IPS-20b (cell line): ENCODE measurements at regions not wholly inside any gene's neighbourhood (a gene's known extent, or its start where the extent isn't known, plus 50 kb on each side); places are given as distances from the start of the nearest gene placed in this dataset.
"Not testable (repeated sequence)": the region's sequence is repeated elsewhere in the genome, so short reads cannot be mapped to it uniquely, and the experiment has no call there.

Experiments used
- H3K27ac ChIP-seq: one replicate; pipeline ENCODE4 v1.5.1; 2013; ENCODE audit warnings: low read length
- H3K27me3 ChIP-seq: 2 replicates; pipeline ENCODE4 v1.6.1; 2013; ENCODE audit warnings: mild to moderate bottlenecking, low read length, inconsistent platforms; ENCODE audit not compliant: insufficient read depth
- H3K36me3 ChIP-seq: 2 replicates; pipeline ENCODE4 v1.6.1; 2013; ENCODE audit warnings: low read depth, mild to moderate bottlenecking, inconsistent platforms, low read length, moderate library complexity; ENCODE audit not compliant: insufficient read depth
- H3K4me1 ChIP-seq: 2 replicates; pipeline ENCODE4 v1.6.1; 2013; ENCODE audit warnings: mild to moderate bottlenecking, control low read depth, inconsistent platforms, low read length, moderate library complexity; ENCODE audit not compliant: insufficient read depth
- H3K4me3 ChIP-seq: 2 replicates; pipeline ENCODE4 v1.5.1; 2013; ENCODE audit warnings: mild to moderate bottlenecking, low read length, inconsistent platforms
- H3K9ac ChIP-seq: 2 replicates; pipeline ENCODE4 v1.6.1; 2013; ENCODE audit warnings: low read depth, mild to moderate bottlenecking, inconsistent platforms, low read length, moderate library complexity
- H3K9me3 ChIP-seq: 2 replicates; pipeline ENCODE4 v1.6.1; 2013; ENCODE audit warnings: mild to moderate bottlenecking, low read depth, low read length, inconsistent platforms; ENCODE audit not compliant: insufficient read depth

- not testable (repeated sequence) for H3K4me1 ChIP-seq, H3K27ac ChIP-seq, H3K36me3 ChIP-seq, H3K9me3 ChIP-seq, H3K9ac ChIP-seq, H3K27me3 ChIP-seq, H3K4me3 ChIP-seq
These were observed 622.3 kb upstream of the ACTRT1 start for GRCh38 chrX:128674326-128675086.

- Histone ChIP-seq H3K27me3 (no peaks in the 10 kb centered on the region), H3K27ac (no peak overlapping the region), H3K4me3 (no peak overlapping the region), H3K9ac (no peak overlapping the region), H3K9me3 (no peaks in the 10 kb centered on the region), H3K36me3 (no peaks in the 10 kb centered on the region), H3K4me1 (no peaks in the 10 kb centered on the region)
These were observed 612.0 kb upstream of the ACTRT1 start for GRCh38 chrX:128664211-128664610.

GRCh38 chrX:128653524-128654060 lies 601.4 kb upstream of the ACTRT1 start:
- Histone ChIP-seq H3K9ac (no peak overlapping the region), H3K27ac (no peak overlapping the region), H3K27me3 (no peaks in the 10 kb centered on the region), H3K36me3 (no peaks in the 10 kb centered on the region), H3K4me1 (peaks cover 3% of the 10 kb centered on the region; the same call in 1 of the 2 replicates), H3K9me3 (no peaks in the 10 kb centered on the region), H3K4me3 (peak overlapping the region; percentile 16; the same call in 1 of the 2 replicates)

GRCh38 chrX:128650326-128650725 lies 598.1 kb upstream of the ACTRT1 start:
- H3K9me3 ChIP-seq, result no peaks in the 10 kb centered on the region
- peaks cover 3% of the 10 kb centered on the region; the same call in 1 of the 2 replicates for H3K4me1 ChIP-seq
- H3K36me3 ChIP-seq, result no peaks in the 10 kb centered on the region
- H3K9ac ChIP-seq, result no peak overlapping the region
- H3K27ac ChIP-seq, result no peak overlapping the region
- H3K27me3 ChIP-seq, result no peaks in the 10 kb centered on the region
- H3K4me3 ChIP-seq, result no peak overlapping the region

- Histone ChIP-seq H3K4me3 (no peak overlapping the region), H3K27me3 (no peaks in the 10 kb centered on the region), H3K9me3 (no peaks in the 10 kb centered on the region), H3K9ac (no peak overlapping the region), H3K27ac (no peak overlapping the region), H3K4me1 (no peaks in the 10 kb centered on the region; the same call in 1 of the 2 replicates), H3K36me3 (no peaks in the 10 kb centered on the region)
These were observed 582.6 kb upstream of the ACTRT1 start for GRCh38 chrX:128634754-128635153.

GRCh38 chrX:128623361-128623760 lies 571.2 kb upstream of the ACTRT1 start:
- Histone ChIP-seq H3K4me3 (no peak overlapping the region), H3K27ac (no peak overlapping the region), H3K4me1 (no peaks in the 10 kb centered on the region), H3K9me3 (no peaks in the 10 kb centered on the region), H3K36me3 (no peaks in the 10 kb centered on the region), H3K9ac (no peak overlapping the region), H3K27me3 (no peaks in the 10 kb centered on the region)

GRCh38 chrX:128622296-128622695 lies 570.1 kb upstream of the ACTRT1 start:
- no peaks in the 10 kb centered on the region for H3K4me1 ChIP-seq
- H3K4me3 ChIP-seq, result no peak overlapping the region
- no peak overlapping the region for H3K9ac ChIP-seq
- no peak overlapping the region for H3K27ac ChIP-seq
- no peaks in the 10 kb centered on the region for H3K27me3 ChIP-seq
- H3K9me3 ChIP-seq, result no peaks in the 10 kb centered on the region
- H3K36me3 ChIP-seq, result no peaks in the 10 kb centered on the region

- no peak overlapping the region for H3K27ac ChIP-seq
- H3K36me3 ChIP-seq, result no peaks in the 10 kb centered on the region
- H3K9ac ChIP-seq, result no peak overlapping the region
- no peaks in the 10 kb centered on the region for H3K27me3 ChIP-seq
- H3K4me3 ChIP-seq, result no peak overlapping the region
- no peaks in the 10 kb centered on the region for H3K9me3 ChIP-seq
- H3K4me1 ChIP-seq, result no peaks in the 10 kb centered on the region
These were observed 567.3 kb upstream of the ACTRT1 start for GRCh38 chrX:128619490-128619889.

- Histone ChIP-seq H3K4me1 (no peaks in the 10 kb centered on the region), H3K27me3 (no peaks in the 10 kb centered on the region), H3K9ac (no peak overlapping the region), H3K27ac (no peak overlapping the region), H3K4me3 (no peak overlapping the region), H3K36me3 (no peaks in the 10 kb centered on the region), H3K9me3 (no peaks in the 10 kb centered on the region)
These were observed 564.7 kb upstream of the ACTRT1 start for GRCh38 chrX:128616933-128617332.

- H3K4me3 ChIP-seq, H3K36me3 ChIP-seq, H3K9me3 ChIP-seq, H3K9ac ChIP-seq, H3K27me3 ChIP-seq, H3K27ac ChIP-seq, H3K4me1 ChIP-seq: not testable (repeated sequence)
These were observed 554.6 kb upstream of the ACTRT1 start for GRCh38 chrX:128606817-128607216.

GRCh38 chrX:128606357-128606756 lies 554.2 kb upstream of the ACTRT1 start:
- H3K4me1 ChIP-seq, H3K36me3 ChIP-seq, H3K27ac ChIP-seq: not testable (repeated sequence)

GRCh38 chrX:128601706-128602105 lies 549.5 kb upstream of the ACTRT1 start:
- H3K4me1 ChIP-seq, result no peaks in the 10 kb centered on the region
- no peak overlapping the region for H3K9ac ChIP-seq
- no peaks in the 10 kb centered on the region for H3K27me3 ChIP-seq
- no peaks in the 10 kb centered on the region for H3K36me3 ChIP-seq
- no peaks in the 10 kb centered on the region for H3K9me3 ChIP-seq
- H3K27ac ChIP-seq, result no peak overlapping the region
- no peak overlapping the region for H3K4me3 ChIP-seq

More at GRCh38 chrX:128606357-128606756, 554.2 kb upstream of the ACTRT1 start:
- not testable (repeated sequence) for H3K9me3 ChIP-seq, H3K27me3 ChIP-seq, H3K9ac ChIP-seq, H3K4me3 ChIP-seq
